C4-2B (cell line): ENCODE measurements at regions not wholly inside any gene's neighbourhood (a gene's known extent, or its start where the extent isn't known, plus 50 kb on each side); places are given as distances from the start of the nearest gene placed in this dataset.

Experiments
- CTCF ChIP-seq: fragments of 450-650 bp; conservative IDR thresholded peaks from 2 replicates; pipeline ENCODE4 v1.5.1; 2017; ENCODE audit warnings: mild to moderate bottlenecking
- ZFX ChIP-seq: fragments of 450-650 bp; IDR thresholded peaks from 2 replicates; pipeline ENCODE4 v1.6.1; 2017

- TF ChIP-seq CTCF (no peak), ZFX (no peak)
Measured at GRCh38 chr20:40370800-40371199, 318.2 kb downstream of the MAFB start.
